ENCODE measurements at regions not wholly inside any gene's neighbourhood (a gene's known extent, or its start where the extent isn't known, plus 50 kb on each side); places are given as distances from the start of the nearest gene placed in this dataset.

GRCh38 chr5:133869519-133870335 lies 98.7 kb downstream of the C5orf15 start (continued):
- TF ChIP-seq, protein P1, sequence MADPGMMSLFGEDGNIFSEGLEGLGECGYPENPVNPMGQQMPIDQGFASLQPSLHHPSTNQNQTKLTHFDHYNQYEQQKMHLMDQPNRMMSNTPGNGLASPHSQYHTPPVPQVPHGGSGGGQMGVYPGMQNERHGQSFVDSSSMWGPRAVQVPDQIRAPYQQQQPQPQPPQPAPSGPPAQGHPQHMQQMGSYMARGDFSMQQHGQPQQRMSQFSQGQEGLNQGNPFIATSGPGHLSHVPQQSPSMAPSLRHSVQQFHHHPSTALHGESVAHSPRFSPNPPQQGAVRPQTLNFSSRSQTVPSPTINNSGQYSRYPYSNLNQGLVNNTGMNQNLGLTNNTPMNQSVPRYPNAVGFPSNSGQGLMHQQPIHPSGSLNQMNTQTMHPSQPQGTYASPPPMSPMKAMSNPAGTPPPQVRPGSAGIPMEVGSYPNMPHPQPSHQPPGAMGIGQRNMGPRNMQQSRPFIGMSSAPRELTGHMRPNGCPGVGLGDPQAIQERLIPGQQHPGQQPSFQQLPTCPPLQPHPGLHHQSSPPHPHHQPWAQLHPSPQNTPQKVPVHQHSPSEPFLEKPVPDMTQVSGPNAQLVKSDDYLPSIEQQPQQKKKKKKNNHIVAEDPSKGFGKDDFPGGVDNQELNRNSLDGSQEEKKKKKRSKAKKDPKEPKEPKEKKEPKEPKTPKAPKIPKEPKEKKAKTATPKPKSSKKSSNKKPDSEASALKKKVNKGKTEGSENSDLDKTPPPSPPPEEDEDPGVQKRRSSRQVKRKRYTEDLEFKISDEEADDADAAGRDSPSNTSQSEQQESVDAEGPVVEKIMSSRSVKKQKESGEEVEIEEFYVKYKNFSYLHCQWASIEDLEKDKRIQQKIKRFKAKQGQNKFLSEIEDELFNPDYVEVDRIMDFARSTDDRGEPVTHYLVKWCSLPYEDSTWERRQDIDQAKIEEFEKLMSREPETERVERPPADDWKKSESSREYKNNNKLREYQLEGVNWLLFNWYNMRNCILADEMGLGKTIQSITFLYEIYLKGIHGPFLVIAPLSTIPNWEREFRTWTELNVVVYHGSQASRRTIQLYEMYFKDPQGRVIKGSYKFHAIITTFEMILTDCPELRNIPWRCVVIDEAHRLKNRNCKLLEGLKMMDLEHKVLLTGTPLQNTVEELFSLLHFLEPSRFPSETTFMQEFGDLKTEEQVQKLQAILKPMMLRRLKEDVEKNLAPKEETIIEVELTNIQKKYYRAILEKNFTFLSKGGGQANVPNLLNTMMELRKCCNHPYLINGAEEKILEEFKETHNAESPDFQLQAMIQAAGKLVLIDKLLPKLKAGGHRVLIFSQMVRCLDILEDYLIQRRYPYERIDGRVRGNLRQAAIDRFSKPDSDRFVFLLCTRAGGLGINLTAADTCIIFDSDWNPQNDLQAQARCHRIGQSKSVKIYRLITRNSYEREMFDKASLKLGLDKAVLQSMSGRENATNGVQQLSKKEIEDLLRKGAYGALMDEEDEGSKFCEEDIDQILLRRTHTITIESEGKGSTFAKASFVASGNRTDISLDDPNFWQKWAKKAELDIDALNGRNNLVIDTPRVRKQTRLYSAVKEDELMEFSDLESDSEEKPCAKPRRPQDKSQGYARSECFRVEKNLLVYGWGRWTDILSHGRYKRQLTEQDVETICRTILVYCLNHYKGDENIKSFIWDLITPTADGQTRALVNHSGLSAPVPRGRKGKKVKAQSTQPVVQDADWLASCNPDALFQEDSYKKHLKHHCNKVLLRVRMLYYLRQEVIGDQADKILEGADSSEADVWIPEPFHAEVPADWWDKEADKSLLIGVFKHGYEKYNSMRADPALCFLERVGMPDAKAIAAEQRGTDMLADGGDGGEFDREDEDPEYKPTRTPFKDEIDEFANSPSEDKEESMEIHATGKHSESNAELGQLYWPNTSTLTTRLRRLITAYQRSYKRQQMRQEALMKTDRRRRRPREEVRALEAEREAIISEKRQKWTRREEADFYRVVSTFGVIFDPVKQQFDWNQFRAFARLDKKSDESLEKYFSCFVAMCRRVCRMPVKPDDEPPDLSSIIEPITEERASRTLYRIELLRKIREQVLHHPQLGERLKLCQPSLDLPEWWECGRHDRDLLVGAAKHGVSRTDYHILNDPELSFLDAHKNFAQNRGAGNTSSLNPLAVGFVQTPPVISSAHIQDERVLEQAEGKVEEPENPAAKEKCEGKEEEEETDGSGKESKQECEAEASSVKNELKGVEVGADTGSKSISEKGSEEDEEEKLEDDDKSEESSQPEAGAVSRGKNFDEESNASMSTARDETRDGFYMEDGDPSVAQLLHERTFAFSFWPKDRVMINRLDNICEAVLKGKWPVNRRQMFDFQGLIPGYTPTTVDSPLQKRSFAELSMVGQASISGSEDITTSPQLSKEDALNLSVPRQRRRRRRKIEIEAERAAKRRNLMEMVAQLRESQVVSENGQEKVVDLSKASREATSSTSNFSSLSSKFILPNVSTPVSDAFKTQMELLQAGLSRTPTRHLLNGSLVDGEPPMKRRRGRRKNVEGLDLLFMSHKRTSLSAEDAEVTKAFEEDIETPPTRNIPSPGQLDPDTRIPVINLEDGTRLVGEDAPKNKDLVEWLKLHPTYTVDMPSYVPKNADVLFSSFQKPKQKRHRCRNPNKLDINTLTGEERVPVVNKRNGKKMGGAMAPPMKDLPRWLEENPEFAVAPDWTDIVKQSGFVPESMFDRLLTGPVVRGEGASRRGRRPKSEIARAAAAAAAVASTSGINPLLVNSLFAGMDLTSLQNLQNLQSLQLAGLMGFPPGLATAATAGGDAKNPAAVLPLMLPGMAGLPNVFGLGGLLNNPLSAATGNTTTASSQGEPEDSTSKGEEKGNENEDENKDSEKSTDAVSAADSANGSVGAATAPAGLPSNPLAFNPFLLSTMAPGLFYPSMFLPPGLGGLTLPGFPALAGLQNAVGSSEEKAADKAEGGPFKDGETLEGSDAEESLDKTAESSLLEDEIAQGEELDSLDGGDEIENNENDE (IDR thresholded peaks at IDR 0.05; ENCODE audit: insufficient replicate concordance, low read length), result no peak
- no peak for TF ChIP-seq SIN3A (conservative IDR thresholded peaks at IDR 0.05 in 1 of 2, IDR thresholded peaks at IDR 0.05 in 1 of 2; ENCODE audit: low read depth in 1 of 2, low read length in 2 of 2)
- TF ChIP-seq, protein P2, sequence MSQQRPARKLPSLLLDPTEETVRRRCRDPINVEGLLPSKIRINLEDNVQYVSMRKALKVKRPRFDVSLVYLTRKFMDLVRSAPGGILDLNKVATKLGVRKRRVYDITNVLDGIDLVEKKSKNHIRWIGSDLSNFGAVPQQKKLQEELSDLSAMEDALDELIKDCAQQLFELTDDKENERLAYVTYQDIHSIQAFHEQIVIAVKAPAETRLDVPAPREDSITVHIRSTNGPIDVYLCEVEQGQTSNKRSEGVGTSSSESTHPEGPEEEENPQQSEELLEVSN (IDR thresholded peaks at IDR 0.05), result no peak
- no peak for TF ChIP-seq FOSL1 (IDR thresholded peaks at IDR 0.05; ENCODE audit: insufficient read depth, low read depth, low read length)
- no peak for TF ChIP-seq EZH2 (IDR thresholded peaks at IDR 0.05; ENCODE audit: low read depth, low read length, severe bottlenecking)
- TF ChIP-seq, protein P3, sequence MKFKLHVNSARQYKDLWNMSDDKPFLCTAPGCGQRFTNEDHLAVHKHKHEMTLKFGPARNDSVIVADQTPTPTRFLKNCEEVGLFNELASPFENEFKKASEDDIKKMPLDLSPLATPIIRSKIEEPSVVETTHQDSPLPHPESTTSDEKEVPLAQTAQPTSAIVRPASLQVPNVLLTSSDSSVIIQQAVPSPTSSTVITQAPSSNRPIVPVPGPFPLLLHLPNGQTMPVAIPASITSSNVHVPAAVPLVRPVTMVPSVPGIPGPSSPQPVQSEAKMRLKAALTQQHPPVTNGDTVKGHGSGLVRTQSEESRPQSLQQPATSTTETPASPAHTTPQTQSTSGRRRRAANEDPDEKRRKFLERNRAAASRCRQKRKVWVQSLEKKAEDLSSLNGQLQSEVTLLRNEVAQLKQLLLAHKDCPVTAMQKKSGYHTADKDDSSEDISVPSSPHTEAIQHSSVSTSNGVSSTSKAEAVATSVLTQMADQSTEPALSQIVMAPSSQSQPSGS (IDR thresholded peaks at IDR 0.05; ENCODE audit: low read length), result no peak
- no peak for TF ChIP-seq YY1 (IDR thresholded peaks at IDR 0.05; ENCODE audit: low read depth, low read length)
